Pancreas (tissue), 10 donors: ENCODE measurements at regions not wholly inside any gene's neighbourhood (a gene's known extent, or its start where the extent isn't known, plus 50 kb on each side); places are given as distances from the start of the nearest gene placed in this dataset.

Experiments
- ATAC-seq, 4 donors: fragments of 200-7000 bp; cut with Tn5 transposase; one replicate each; pipeline versions ENCODE4 v1.8.0 to v1.9.1; 2020; ENCODE audit warnings: mild to moderate bottlenecking in 4 of 4, moderate library complexity in 4 of 4
- DNase-seq, 6 donors: peaks; one replicate each; pipeline ENCODE4 v3.0.0-alpha.2; 2020
- FAIRE-seq: peaks from 2 replicates; lab custom pipeline; 2012; peaks lifted over from hg19 to GRCh38; lab: Jason Lieb, UNC
- H3K27ac ChIP-seq, 4 donors: fragments of 200-600 bp; sonication (generic); 1 replicate in 3 of 4; 2 replicates in 1 of 4; pipeline versions ENCODE4 v1.5.0 to v1.8.0; 2020
- H3K27me3 ChIP-seq, 4 donors: fragments of 200-600 bp; one replicate each; pipeline ENCODE4 v1.8.0; 2021
- H3K36me3 ChIP-seq, 3 donors: fragments of 200-600 bp; sonication (generic) in 1 of 3; one replicate each; pipeline versions ENCODE4 v1.5.0 to v1.8.0; 2020 to 2021
- H3K4me1 ChIP-seq, 3 donors: fragments of 200-600 bp; one replicate each; pipeline ENCODE4 v1.8.0; 2021
- H3K4me3 ChIP-seq, 4 donors: fragments of 200-600 bp; sonication (generic) in 2 of 4; one replicate each; pipeline versions ENCODE4 v1.5.0 to v1.8.0; 2020 to 2021
- H3K9me3 ChIP-seq, 4 donors: fragments of 200-600 bp; one replicate each; pipeline ENCODE4 v1.8.0; 2021
- CTCF ChIP-seq, 4 donors: fragments of 200-600 bp; sonication (generic) in 3 of 4; IDR thresholded peaks; one replicate each; pipeline versions ENCODE4 v1.5.0 to v1.8.0; 2021; ENCODE audit warnings: antibody characterized with exemption in 4 of 4
- WGBS, 2 donors: extraction: QIAGEN DNeasy Blood & Tissue Kit; methylation state at CpG; one replicate each; pipeline ENCODE4 v1.1.7; 2013; 5-methylcytosine and 5-hydroxymethylcytosine counted together
- intact Hi-C, 3 donors: fragments of 100-400 bp; cut with DNase I; formaldehyde crosslinking; loops; one replicate each; pipeline versions ENCODE4 v1.11.1 to v1.14.2; 2022
- donor health status: healthy with polysubstance abuse.
- donor health status: DM: no; HTN: no; CAD: no; lungs with moderate emphysema.
- donor health status: DM: no; HTN: no; CAD: no.
- donor health status: control.
- donor health status: control.
- donor health status: Bipolar disorder and iron deficiency.
- donor health status: DM: yes; HTN: yes; CAD: no.
- donor health status: DM: no; HTN: no; CAD: no.
- donor health status: DM: no; HTN: no; CAD: no.
- donor health status: DM: yes; HTN: yes; CAD: no.

DNA sequence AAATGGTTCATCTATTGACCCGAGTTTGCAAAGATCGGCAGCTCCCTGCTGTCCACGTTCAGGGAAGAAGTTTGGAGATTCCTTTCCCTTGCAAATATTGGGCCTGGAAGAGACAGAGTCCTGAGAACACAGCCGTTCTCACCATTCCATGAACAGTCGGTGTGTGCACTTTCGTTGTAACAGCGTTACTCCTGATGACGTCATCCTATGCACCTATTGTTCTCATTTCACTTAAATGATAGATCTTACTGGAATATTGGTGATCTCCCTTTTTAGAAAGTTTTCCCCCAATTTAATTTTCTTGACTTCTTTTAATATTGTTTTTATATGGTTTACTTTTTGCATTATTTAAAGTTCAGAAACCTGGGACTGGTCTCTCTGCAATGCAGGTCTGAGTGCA, 320.7 kb upstream of the PFKP start:
- no peaks in the 10 kb centered on the region for H3K36me3 ChIP-seq
- no peak for FAIRE-seq
- H3K9me3 ChIP-seq = no peaks in the 10 kb centered on the region
- intact Hi-C loops = no loop called here
- no peak overlapping the region for H3K27ac ChIP-seq
- 72 to 79% methylated on average over 8 of the region's 8 CpGs for WGBS, 2 donors
- no peaks in the 10 kb centered on the region for H3K4me1 ChIP-seq
- no peak for TF ChIP-seq CTCF (IDR thresholded peaks at IDR 0.05)
- H3K4me3 ChIP-seq = no peak overlapping the region
- no peak for ATAC-seq
- H3K27me3 ChIP-seq = peaks cover 0 to 9% (median 0%) of the 10 kb centered on the region in 4 donors
- no peak for DNase-seq

DNA sequence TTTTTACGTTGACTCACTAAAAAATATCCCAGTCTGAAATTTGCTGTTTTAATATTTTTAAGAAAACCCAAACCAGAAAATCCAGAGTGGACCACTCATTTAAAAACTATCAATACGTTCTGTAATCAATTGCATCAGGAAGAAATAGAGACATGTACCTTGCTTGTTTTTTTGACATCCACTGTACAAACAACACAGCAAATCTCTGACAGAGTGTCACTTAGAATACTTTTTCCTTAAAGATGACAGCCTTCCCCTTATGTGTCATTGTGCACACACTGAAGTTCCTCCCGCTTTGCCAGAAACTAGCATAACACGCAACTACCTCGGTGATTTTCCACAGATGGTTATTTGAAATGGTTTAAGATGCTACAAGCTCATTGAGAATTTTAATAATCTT, 321.7 kb upstream of the PFKP start:
- no peaks in the 10 kb centered on the region for H3K4me1 ChIP-seq
- WGBS, 2 donors = 59 to 78% methylated on average over 5 of the region's 5 CpGs
- no peaks in the 10 kb centered on the region for H3K36me3 ChIP-seq
- FAIRE-seq = no peak
- H3K27me3 ChIP-seq = peaks cover 0 to 7% (median 0%) of the 10 kb centered on the region in 4 donors
- intact Hi-C loops = no loop called here
- no peak overlapping the region for H3K27ac ChIP-seq
- no peaks in the 10 kb centered on the region for H3K9me3 ChIP-seq
- DNase-seq = no peak
- ATAC-seq = no peak
- H3K4me3 ChIP-seq = no peak overlapping the region
- no peak for TF ChIP-seq CTCF (IDR thresholded peaks at IDR 0.05)

DNA sequence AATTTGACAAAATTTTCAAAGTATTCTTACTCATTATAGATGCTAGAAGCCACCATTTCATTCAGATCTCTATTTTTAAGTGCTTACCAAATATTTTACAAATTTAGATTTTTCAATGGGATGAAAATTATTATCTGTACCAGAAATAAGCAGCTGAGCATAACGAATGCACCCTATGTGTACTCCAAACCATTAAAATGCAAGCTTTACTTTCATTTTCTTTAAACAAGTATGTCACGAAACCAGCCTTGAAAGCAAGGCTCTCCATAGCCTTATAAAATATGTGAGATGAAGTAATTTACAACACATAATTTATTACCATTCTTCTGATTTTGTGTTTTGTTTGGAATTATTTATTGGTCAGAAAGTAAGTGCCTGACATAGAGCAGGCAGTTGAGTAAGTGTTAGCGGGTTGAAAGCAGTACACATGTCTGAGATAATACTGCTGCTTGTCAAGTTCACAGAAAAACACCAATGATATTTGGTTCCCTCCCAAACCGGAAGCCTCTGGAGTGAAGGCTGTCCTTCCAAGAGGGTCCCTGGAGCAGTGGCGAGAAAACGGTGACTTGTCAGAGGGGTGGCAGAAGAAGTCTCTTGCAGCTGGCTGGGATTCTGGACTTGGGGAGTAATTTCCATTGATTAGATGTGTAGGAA, 322.7 kb upstream of the PFKP start:
- H3K4me3 ChIP-seq = no peak overlapping the region
- 60 to 66% methylated on average over 6 of the region's 6 CpGs for WGBS, 2 donors
- H3K9me3 ChIP-seq = no peaks in the 10 kb centered on the region
- intact Hi-C loops = no loop called here
- ATAC-seq (no peak), DNase-seq (no peak), FAIRE-seq (no peak)
- H3K27me3 ChIP-seq = peaks cover 0 to 7% (median 0%) of the 10 kb centered on the region in 4 donors
- H3K4me1 ChIP-seq = no peaks in the 10 kb centered on the region
- no peak overlapping the region for H3K27ac ChIP-seq
- H3K36me3 ChIP-seq = no peaks in the 10 kb centered on the region
- no peak for TF ChIP-seq CTCF (IDR thresholded peaks at IDR 0.05)

- TF ChIP-seq CTCF (IDR thresholded peaks at IDR 0.05) = no peak
- ATAC-seq = no peak
- no peaks in the 10 kb centered on the region for H3K9me3 ChIP-seq
- 5 to 7% methylated on average over 19 of the region's 19 CpGs for WGBS, 2 donors
- intact Hi-C loops = no loop called here
- H3K36me3 ChIP-seq = no peaks in the 10 kb centered on the region
- peaks cover 0 to 17% (median 1%) of the 10 kb centered on the region in 4 donors for H3K27me3 ChIP-seq
- DNase-seq = no peak
- no peak overlapping the region for H3K27ac ChIP-seq
- no peak overlapping the region for H3K4me3 ChIP-seq
- H3K4me1 ChIP-seq = no peaks in the 10 kb centered on the region
- no peak for FAIRE-seq
Observed at GRCh38 chr10:2734603-2735002, 332.7 kb upstream of the PFKP start.

DNA sequence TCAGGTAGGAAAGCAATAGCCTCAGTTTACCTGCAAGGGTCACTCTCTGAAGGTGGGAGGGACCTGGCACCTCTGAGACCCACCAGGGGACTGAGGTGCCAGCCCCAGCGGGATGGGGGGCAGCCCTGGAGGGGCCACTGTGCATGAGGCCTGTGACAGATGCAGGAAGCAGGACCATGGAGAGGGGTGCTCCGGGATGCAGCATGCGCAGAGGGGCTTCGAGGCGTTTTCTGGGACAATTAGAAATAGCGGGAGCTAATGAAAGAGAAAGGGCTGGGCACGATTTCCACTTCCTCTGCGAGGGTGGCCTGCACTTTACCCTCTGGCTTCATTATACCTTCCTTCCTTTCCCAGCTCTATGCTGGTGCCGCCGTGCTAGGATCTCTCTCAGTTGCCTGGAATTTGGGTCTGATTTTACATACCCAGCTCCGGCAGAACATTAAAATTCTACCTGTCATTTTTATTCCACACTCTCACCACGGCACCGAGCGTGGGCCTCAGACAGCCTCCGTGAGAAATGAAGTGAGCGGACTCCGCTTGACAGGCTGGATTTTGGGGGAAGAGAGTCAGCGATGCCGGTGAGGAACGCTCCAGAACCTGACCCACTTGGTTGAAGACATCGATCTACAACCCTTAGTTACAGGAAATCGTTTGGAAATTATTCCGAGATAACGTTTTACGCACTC, 333.9 kb upstream of the PFKP start:
- no peak for TF ChIP-seq CTCF (IDR thresholded peaks at IDR 0.05)
- no peak for FAIRE-seq
- no peaks in the 10 kb centered on the region for H3K9me3 ChIP-seq
- peaks cover 0 to 13% (median 1%) of the 10 kb centered on the region in 4 donors for H3K27me3 ChIP-seq
- DNase-seq = no peak
- H3K27ac ChIP-seq = no peak overlapping the region
- 76 to 85% methylated on average over 25 of the region's 25 CpGs for WGBS, 2 donors
- no peaks in the 10 kb centered on the region for H3K36me3 ChIP-seq
- intact Hi-C loops = no loop called here
- no peak overlapping the region for H3K4me3 ChIP-seq
- ATAC-seq = no peak
- H3K4me1 ChIP-seq = no peaks in the 10 kb centered on the region
